HepG2 (cell line): ENCODE measurements at regions not wholly inside any gene's neighbourhood (a gene's known extent, or its start where the extent isn't known, plus 50 kb on each side); places are given as distances from the start of the nearest gene placed in this dataset.

Experiments used
- CHD2 ChIP-seq: IDR thresholded peaks from 2 replicates; pipeline ENCODE4 v1.6.1; 2011; ENCODE audit warnings: low read depth, low read length, improper control_type of control experiment
- CREM ChIP-seq, 2 experiments: sonication (generic) in 1 of 2; formaldehyde crosslinking in 1 of 2; IDR thresholded peaks; 2 replicates each; pipeline versions ENCODE4 v1.4.0 to v1.6.1; 2016 to 2020; ENCODE audit warnings: antibody characterized with exemption in 1 of 2, mild to moderate bottlenecking in 1 of 2, missing genetic modification reagents in 1 of 2
- GATAD1 ChIP-seq: IDR thresholded peaks from 2 replicates; pipeline ENCODE4 v1.6.1; 2016; ENCODE audit warnings: missing genetic modification reagents, missing compliant biosample characterization
- HNRNPH1 ChIP-seq: fragments of 200-400 bp; formaldehyde crosslinking; optimal IDR thresholded peaks from 2 replicates; pipeline ENCODE3; 2017; ENCODE audit warnings: mild to moderate bottlenecking, low read depth, low read length
- KDM6A ChIP-seq: IDR thresholded peaks from 2 replicates; pipeline ENCODE4 v1.6.1; 2016; ENCODE audit warnings: low read depth
- MXD4 ChIP-seq: IDR thresholded peaks from 2 replicates; pipeline ENCODE4 v1.6.1; 2016; ENCODE audit warnings: mild to moderate bottlenecking, missing biosample characterization, missing genetic modification reagents
- NPAS2 ChIP-seq: sonication (generic); formaldehyde crosslinking; IDR thresholded peaks from 2 replicates; pipeline ENCODE4 v1.8.0; 2022; ENCODE audit warnings: mild to moderate bottlenecking, missing genetic modification reagents, borderline replicate concordance
- NR1H2 ChIP-seq: sonication (generic); formaldehyde crosslinking; IDR thresholded peaks from 2 replicates; pipeline ENCODE4 v1.8.1; 2022; ENCODE audit warnings: low read depth, missing genetic modification reagents, borderline replicate concordance
- RXRB ChIP-seq: IDR thresholded peaks from 2 replicates; pipeline ENCODE4 v1.6.1; 2016; ENCODE audit warnings: borderline replicate concordance, missing genetic modification reagents, missing compliant biosample characterization
- SIX1 ChIP-seq: sonication (generic); formaldehyde crosslinking; IDR thresholded peaks from 2 replicates; pipeline ENCODE4 v1.4.0; 2020; ENCODE audit warnings: missing genetic modification reagents, borderline replicate concordance
- ZFP82 ChIP-seq: sonication (generic); formaldehyde crosslinking; IDR thresholded peaks from 2 replicates; pipeline ENCODE4 v1.5.1; 2020; ENCODE audit warnings: mild to moderate bottlenecking, missing genetic modification reagents, borderline replicate concordance
- ZNF274 ChIP-seq: sonication (generic); formaldehyde crosslinking; IDR thresholded peaks from 2 replicates; pipeline ENCODE4 v1.5.1; 2020; ENCODE audit warnings: mild to moderate bottlenecking, missing genetic modification reagents
- ZNF567 ChIP-seq: sonication (generic); formaldehyde crosslinking; IDR thresholded peaks from 2 replicates; pipeline ENCODE4 v1.8.1; 2023; ENCODE audit warnings: mild to moderate bottlenecking, missing genetic modification reagents, borderline replicate concordance
- TF ChIP-seq, protein P1 (sequence below): sonication (generic); formaldehyde crosslinking; IDR thresholded peaks from 2 replicates; pipeline ENCODE4 v1.9.0; 2021; ENCODE audit warnings: missing genetic modification reagents, borderline replicate concordance
- TF ChIP-seq, protein P2 (sequence below): sonication (generic); formaldehyde crosslinking; conservative IDR thresholded peaks from 2 replicates; pipeline ENCODE4 v1.4.0; 2020; ENCODE audit warnings: missing genetic modification reagents
- TF ChIP-seq, protein P3 (sequence below): sonication (generic); formaldehyde crosslinking; IDR thresholded peaks from 2 replicates; pipeline ENCODE4 v1.4.0; 2020; ENCODE audit warnings: missing genetic modification reagents, mild to moderate bottlenecking, borderline replicate concordance

- no peak for TF ChIP-seq ZFP82
- no peak for TF ChIP-seq ZNF274 (CRISPR knock-in tag)
- TF ChIP-seq KDM6A: no peak
- no peak for TF ChIP-seq RXRB (CRISPR knock-in tag)
- TF ChIP-seq, protein P1, sequence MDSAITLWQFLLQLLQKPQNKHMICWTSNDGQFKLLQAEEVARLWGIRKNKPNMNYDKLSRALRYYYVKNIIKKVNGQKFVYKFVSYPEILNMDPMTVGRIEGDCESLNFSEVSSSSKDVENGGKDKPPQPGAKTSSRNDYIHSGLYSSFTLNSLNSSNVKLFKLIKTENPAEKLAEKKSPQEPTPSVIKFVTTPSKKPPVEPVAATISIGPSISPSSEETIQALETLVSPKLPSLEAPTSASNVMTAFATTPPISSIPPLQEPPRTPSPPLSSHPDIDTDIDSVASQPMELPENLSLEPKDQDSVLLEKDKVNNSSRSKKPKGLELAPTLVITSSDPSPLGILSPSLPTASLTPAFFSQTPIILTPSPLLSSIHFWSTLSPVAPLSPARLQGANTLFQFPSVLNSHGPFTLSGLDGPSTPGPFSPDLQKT (CRISPR knock-in tag): no peak
- no peak for TF ChIP-seq HNRNPH1
- no peak for TF ChIP-seq NR1H2 (CRISPR knock-in tag)
- TF ChIP-seq ZNF567: no peak
- TF ChIP-seq MXD4: no peak
- no peak for TF ChIP-seq CREM (IDR thresholded peaks at IDR 0.05)
- TF ChIP-seq CREM (CRISPR knock-in tag; IDR thresholded peaks at IDR 0.05): no peak
- TF ChIP-seq, protein P2, sequence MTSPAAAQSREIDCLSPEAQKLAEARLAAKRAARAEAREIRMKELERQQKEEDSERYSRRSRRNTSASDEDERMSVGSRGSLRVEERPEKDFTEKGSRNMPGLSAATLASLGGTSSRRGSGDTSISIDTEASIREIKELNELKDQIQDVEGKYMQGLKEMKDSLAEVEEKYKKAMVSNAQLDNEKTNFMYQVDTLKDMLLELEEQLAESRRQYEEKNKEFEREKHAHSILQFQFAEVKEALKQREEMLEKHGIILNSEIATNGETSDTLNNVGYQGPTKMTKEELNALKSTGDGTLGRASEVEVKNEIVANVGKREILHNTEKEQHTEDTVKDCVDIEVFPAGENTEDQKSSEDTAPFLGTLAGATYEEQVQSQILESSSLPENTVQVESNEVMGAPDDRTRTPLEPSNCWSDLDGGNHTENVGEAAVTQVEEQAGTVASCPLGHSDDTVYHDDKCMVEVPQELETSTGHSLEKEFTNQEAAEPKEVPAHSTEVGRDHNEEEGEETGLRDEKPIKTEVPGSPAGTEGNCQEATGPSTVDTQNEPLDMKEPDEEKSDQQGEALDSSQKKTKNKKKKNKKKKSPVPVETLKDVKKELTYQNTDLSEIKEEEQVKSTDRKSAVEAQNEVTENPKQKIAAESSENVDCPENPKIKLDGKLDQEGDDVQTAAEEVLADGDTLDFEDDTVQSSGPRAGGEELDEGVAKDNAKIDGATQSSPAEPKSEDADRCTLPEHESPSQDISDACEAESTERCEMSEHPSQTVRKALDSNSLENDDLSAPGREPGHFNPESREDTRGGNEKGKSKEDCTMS: no peak
- TF ChIP-seq NPAS2: no peak
- no peak for TF ChIP-seq SIX1 (CRISPR knock-in tag)
- TF ChIP-seq, protein P3, sequence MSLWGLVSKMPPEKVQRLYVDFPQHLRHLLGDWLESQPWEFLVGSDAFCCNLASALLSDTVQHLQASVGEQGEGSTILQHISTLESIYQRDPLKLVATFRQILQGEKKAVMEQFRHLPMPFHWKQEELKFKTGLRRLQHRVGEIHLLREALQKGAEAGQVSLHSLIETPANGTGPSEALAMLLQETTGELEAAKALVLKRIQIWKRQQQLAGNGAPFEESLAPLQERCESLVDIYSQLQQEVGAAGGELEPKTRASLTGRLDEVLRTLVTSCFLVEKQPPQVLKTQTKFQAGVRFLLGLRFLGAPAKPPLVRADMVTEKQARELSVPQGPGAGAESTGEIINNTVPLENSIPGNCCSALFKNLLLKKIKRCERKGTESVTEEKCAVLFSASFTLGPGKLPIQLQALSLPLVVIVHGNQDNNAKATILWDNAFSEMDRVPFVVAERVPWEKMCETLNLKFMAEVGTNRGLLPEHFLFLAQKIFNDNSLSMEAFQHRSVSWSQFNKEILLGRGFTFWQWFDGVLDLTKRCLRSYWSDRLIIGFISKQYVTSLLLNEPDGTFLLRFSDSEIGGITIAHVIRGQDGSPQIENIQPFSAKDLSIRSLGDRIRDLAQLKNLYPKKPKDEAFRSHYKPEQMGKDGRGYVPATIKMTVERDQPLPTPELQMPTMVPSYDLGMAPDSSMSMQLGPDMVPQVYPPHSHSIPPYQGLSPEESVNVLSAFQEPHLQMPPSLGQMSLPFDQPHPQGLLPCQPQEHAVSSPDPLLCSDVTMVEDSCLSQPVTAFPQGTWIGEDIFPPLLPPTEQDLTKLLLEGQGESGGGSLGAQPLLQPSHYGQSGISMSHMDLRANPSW (CRISPR knock-in tag): no peak
- no peak for TF ChIP-seq GATAD1 (CRISPR knock-in tag)
- TF ChIP-seq CHD2: no peak
Measured at GRCh38 chr2:167431949-167432348, 543.7 kb downstream of the XIRP2 start (continued).
